ENCODE measurements at regions not wholly inside any gene's neighbourhood (a gene's known extent, or its start where the extent isn't known, plus 50 kb on each side); places are given as distances from the start of the nearest gene placed in this dataset.

GRCh38 chr1:190739926-190740325, 262.3 kb upstream of the BRINP3 start:
- Histone ChIP-seq H3K4me3 (no peak overlapping the region), H3K4me1 (no peaks in the 10 kb centered on the region), H3K9me3 (no peaks in the 10 kb centered on the region), H3K27ac (no peak overlapping the region), H3K36me3 (no peaks in the 10 kb centered on the region), H3K27me3 (no peaks in the 10 kb centered on the region)
- intact Hi-C loops (cut with DNase I) = no loop called here
- TF ChIP-seq POLR2AphosphoS5 (IDR thresholded peaks at IDR 0.05; ENCODE audit: insufficient read depth in 1 of 2, low read depth in 1 of 2) = no peak
- no peak for TF ChIP-seq POLR2A (IDR thresholded peaks at IDR 0.05)
- no peak for TF ChIP-seq CTCF (IDR thresholded peaks at IDR 0.05)
- no peak for DNase-seq (ENCODE audit: extremely low spot score in 2 of 2)

GRCh38 chr1:190747704-190748103, 270.0 kb upstream of the BRINP3 start:
- Histone ChIP-seq H3K4me1 (no peaks in the 10 kb centered on the region), H3K9me3 (no peaks in the 10 kb centered on the region), H3K27me3 (no peaks in the 10 kb centered on the region), H3K27ac (no peak overlapping the region), H3K4me3 (no peak overlapping the region), H3K36me3 (no peaks in the 10 kb centered on the region)
- TF ChIP-seq CTCF (IDR thresholded peaks at IDR 0.05) (no peak), POLR2A (IDR thresholded peaks at IDR 0.05) (no peak), POLR2AphosphoS5 (IDR thresholded peaks at IDR 0.05; ENCODE audit: insufficient read depth in 1 of 2, low read depth in 1 of 2) (no peak)
- DNase-seq (ENCODE audit: extremely low spot score in 2 of 2) = no peak
- intact Hi-C loops (cut with DNase I) = no loop called here

- TF ChIP-seq CTCF (IDR thresholded peaks at IDR 0.05) (no peak), POLR2A (IDR thresholded peaks at IDR 0.05) (no peak), POLR2AphosphoS5 (IDR thresholded peaks at IDR 0.05; ENCODE audit: insufficient read depth in 1 of 2, low read depth in 1 of 2) (no peak)
- DNase-seq (ENCODE audit: extremely low spot score in 2 of 2) = no peak
- Histone ChIP-seq H3K36me3 (no peaks in the 10 kb centered on the region), H3K9me3 (no peaks in the 10 kb centered on the region), H3K27me3 (no peaks in the 10 kb centered on the region), H3K4me1 (no peaks in the 10 kb centered on the region), H3K4me3 (no peak overlapping the region), H3K27ac (no peak overlapping the region)
- intact Hi-C loops (cut with DNase I) = no loop called here
Observed at GRCh38 chr1:190752131-190752530, 274.5 kb upstream of the BRINP3 start.

- no peak overlapping the region for H3K27ac ChIP-seq
- TF ChIP-seq POLR2A (IDR thresholded peaks at IDR 0.05) (no peak), CTCF (IDR thresholded peaks at IDR 0.05) (no peak), POLR2AphosphoS5 (IDR thresholded peaks at IDR 0.05; ENCODE audit: insufficient read depth in 1 of 2, low read depth in 1 of 2) (no peak)
- H3K36me3 ChIP-seq = no peaks in the 10 kb centered on the region
Observed at GRCh38 chr1:190754666-190755065, 277.0 kb upstream of the BRINP3 start.

GRCh38 chr1:190759807-190760206, 282.1 kb upstream of the BRINP3 start:
- no peaks in the 10 kb centered on the region for H3K36me3 ChIP-seq
- H3K27me3 ChIP-seq = no peaks in the 10 kb centered on the region
- H3K4me1 ChIP-seq = no peaks in the 10 kb centered on the region
- intact Hi-C loops (cut with DNase I) = no loop called here
- no peak for TF ChIP-seq POLR2AphosphoS5 (IDR thresholded peaks at IDR 0.05; ENCODE audit: insufficient read depth in 1 of 2, low read depth in 1 of 2)
- TF ChIP-seq CTCF (IDR thresholded peaks at IDR 0.05) = no peak
- TF ChIP-seq POLR2A (IDR thresholded peaks at IDR 0.05) = no peak
- H3K4me3 ChIP-seq = no peak overlapping the region
- no peaks in the 10 kb centered on the region for H3K9me3 ChIP-seq
- DNase-seq (ENCODE audit: extremely low spot score in 2 of 2) = no peak
- no peak overlapping the region for H3K27ac ChIP-seq

More at GRCh38 chr1:190754666-190755065, 277.0 kb upstream of the BRINP3 start:
- no peaks in the 10 kb centered on the region for H3K27me3 ChIP-seq
- DNase-seq (ENCODE audit: extremely low spot score in 2 of 2) = no peak
- no peaks in the 10 kb centered on the region for H3K9me3 ChIP-seq
- H3K4me3 ChIP-seq = no peak overlapping the region
- intact Hi-C loops (cut with DNase I) = no loop called here
- H3K4me1 ChIP-seq = no peaks in the 10 kb centered on the region

Measured in vagina (tissue), 2 donors.